Adrenal gland (tissue), 9 donors: ENCODE measurements at regions not wholly inside any gene's neighbourhood (a gene's known extent, or its start where the extent isn't known, plus 50 kb on each side); places are given as distances from the start of the nearest gene placed in this dataset.

ENCODE experiments used
- DNase-seq, 7 donors: peaks; one replicate each; pipeline ENCODE4 v3.0.0-alpha.2; 2019 to 2020
- H3K27ac ChIP-seq, 5 donors: fragments of 200-600 bp; sonication (generic) in 4 of 5; 1 replicate in 3 of 5; 2 replicates in 2 of 5; pipeline versions ENCODE4 v1.5.1 to v1.8.0; 2016 to 2020; ENCODE audit warnings: mild to moderate bottlenecking in 1 of 5
- H3K27me3 ChIP-seq: fragments of 200-600 bp; 2 replicates; pipeline ENCODE4 v1.8.0; 2021
- H3K36me3 ChIP-seq, 2 donors: fragments of 200-600 bp; replicated peaks in 1 of 2; 1 replicate in 1 of 2; 2 replicates in 1 of 2; pipeline versions ENCODE4 v1.5.1 to v1.8.0; 2018 to 2022
- H3K4me1 ChIP-seq, 2 donors: fragments of 200-600 bp; replicated peaks in 1 of 2; 1 replicate in 1 of 2; 2 replicates in 1 of 2; pipeline versions ENCODE4 v1.5.1 to v1.8.0; 2018 to 2021
- H3K4me3 ChIP-seq, 4 donors: fragments of 200-600 bp; sonication (generic) in 3 of 4; one replicate each; pipeline ENCODE4 v1.5.1; 2016 to 2018
- H3K9me3 ChIP-seq, 3 donors: fragments of 200-600 bp; sonication (generic) in 1 of 3; replicated peaks in 1 of 3; 1 replicate in 2 of 3; 2 replicates in 1 of 3; pipeline versions ENCODE4 v1.5.1 to v1.8.0; 2016 to 2021
- POLR2A ChIP-seq, 2 donors: fragments of 450-650 bp; IDR thresholded peaks; one replicate each; pipeline ENCODE4 v1.6.1; 2017; ENCODE audit warnings: antibody characterized with exemption in 2 of 2, mild to moderate bottlenecking in 2 of 2, moderate library complexity in 1 of 2
- WGBS, 4 donors: extraction: QIAGEN DNeasy Blood & Tissue Kit in 2 of 4; methylation state at CpG; one replicate each; pipeline versions ENCODE4 v1.1.5 to v1.1.7; 2013 to 2017; 5-methylcytosine and 5-hydroxymethylcytosine counted together
- intact Hi-C, 2 donors: fragments of 100-400 bp; cut with DNase I; formaldehyde crosslinking; loops; one replicate each; pipeline versions ENCODE4 v1.14.1 to v1.15.0; 2022 to 2023
- TF ChIP-seq, protein P1 (sequence below), 6 experiments: fragments of 450-650 bp in 4 of 6; fragments of 200-600 bp in 2 of 6; sonication (generic) in 1 of 6; IDR thresholded peaks; 1 replicate in 5 of 6; 2 replicates in 1 of 6; pipeline versions ENCODE4 v1.5.1 to v1.8.0; 2016 to 2021; ENCODE audit warnings: antibody characterized with exemption in 6 of 6, mild to moderate bottlenecking in 2 of 6, moderate library complexity in 1 of 6
- donor health status: healthy with polysubstance abuse.
- donor health status: Bipolar disorder and iron deficiency.
- donor health status: DM: yes; HTN: yes; CAD: no.
- donor health status: DM: no; HTN: no; CAD: no.
- donor health status: DM: no; HTN: no; CAD: no.

DNA sequence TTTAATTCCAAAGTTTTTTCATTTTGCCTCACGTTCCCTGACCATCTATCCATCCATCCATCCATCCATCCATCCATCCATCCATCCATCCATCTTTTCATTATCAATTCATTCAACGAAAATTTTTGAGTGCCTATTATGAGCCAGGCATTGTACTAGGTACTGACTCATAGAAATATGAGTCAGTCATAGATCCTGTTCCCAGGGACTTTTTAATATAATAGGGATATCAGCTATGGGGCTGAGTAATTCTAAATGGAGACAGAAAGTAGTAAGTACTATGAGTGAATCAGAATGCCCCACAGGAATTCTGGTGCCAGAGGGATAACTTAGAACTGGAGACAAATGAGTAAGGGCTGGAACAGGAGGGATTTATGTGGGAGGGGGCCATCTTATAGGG lies 49.8 kb upstream of the GNG12 start:
- Histone ChIP-seq H3K9me3 (no peaks in the 10 kb centered on the region), H3K36me3 (no peaks in the 10 kb centered on the region), H3K27ac (no peak overlapping the region), H3K4me3 (no peak overlapping the region), H3K27me3 (no peaks in the 10 kb centered on the region), H3K4me1 (peaks cover 0 to 11% of the 10 kb centered on the region in 2 donors)
- no peak for DNase-seq
- intact Hi-C loops: no loop called here
- 57 to 69% (median 64%) methylated on average over 2 of the region's 2 CpGs for WGBS, 4 donors
- TF ChIP-seq, protein P1, sequence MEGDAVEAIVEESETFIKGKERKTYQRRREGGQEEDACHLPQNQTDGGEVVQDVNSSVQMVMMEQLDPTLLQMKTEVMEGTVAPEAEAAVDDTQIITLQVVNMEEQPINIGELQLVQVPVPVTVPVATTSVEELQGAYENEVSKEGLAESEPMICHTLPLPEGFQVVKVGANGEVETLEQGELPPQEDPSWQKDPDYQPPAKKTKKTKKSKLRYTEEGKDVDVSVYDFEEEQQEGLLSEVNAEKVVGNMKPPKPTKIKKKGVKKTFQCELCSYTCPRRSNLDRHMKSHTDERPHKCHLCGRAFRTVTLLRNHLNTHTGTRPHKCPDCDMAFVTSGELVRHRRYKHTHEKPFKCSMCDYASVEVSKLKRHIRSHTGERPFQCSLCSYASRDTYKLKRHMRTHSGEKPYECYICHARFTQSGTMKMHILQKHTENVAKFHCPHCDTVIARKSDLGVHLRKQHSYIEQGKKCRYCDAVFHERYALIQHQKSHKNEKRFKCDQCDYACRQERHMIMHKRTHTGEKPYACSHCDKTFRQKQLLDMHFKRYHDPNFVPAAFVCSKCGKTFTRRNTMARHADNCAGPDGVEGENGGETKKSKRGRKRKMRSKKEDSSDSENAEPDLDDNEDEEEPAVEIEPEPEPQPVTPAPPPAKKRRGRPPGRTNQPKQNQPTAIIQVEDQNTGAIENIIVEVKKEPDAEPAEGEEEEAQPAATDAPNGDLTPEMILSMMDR (IDR thresholded peaks at IDR 0.05): no peak
- TF ChIP-seq POLR2A (IDR thresholded peaks at IDR 0.05): no peak
